DOHH2 (cell line): ENCODE measurements at regions not wholly inside any gene's neighbourhood (a gene's known extent, or its start where the extent isn't known, plus 50 kb on each side); places are given as distances from the start of the nearest gene placed in this dataset.

Source experiments
- EZH2phosphoT487 ChIP-seq: fragments of 200-600 bp; sonication (generic); IDR thresholded peaks from 2 replicates; pipeline ENCODE4 v1.6.1; 2017; ENCODE audit warnings: borderline replicate concordance, mild to moderate bottlenecking, antibody characterized with exemption, low read length, moderate library complexity, mixed read lengths
- TF ChIP-seq, protein P1 (sequence below): fragments of 200-600 bp; sonication (generic); IDR thresholded peaks from one replicate; pipeline ENCODE4 v1.5.1; 2014; ENCODE audit warnings: antibody characterized with exemption, mild to moderate bottlenecking, low read depth, low read length; ENCODE audit not compliant: poor library complexity, severe bottlenecking

GRCh38 chr3:18790384-18790783 is 357.9 kb upstream of the KCNH8 start:
- TF ChIP-seq, protein P1, sequence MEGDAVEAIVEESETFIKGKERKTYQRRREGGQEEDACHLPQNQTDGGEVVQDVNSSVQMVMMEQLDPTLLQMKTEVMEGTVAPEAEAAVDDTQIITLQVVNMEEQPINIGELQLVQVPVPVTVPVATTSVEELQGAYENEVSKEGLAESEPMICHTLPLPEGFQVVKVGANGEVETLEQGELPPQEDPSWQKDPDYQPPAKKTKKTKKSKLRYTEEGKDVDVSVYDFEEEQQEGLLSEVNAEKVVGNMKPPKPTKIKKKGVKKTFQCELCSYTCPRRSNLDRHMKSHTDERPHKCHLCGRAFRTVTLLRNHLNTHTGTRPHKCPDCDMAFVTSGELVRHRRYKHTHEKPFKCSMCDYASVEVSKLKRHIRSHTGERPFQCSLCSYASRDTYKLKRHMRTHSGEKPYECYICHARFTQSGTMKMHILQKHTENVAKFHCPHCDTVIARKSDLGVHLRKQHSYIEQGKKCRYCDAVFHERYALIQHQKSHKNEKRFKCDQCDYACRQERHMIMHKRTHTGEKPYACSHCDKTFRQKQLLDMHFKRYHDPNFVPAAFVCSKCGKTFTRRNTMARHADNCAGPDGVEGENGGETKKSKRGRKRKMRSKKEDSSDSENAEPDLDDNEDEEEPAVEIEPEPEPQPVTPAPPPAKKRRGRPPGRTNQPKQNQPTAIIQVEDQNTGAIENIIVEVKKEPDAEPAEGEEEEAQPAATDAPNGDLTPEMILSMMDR, result no peak
- TF ChIP-seq EZH2phosphoT487, result no peak
